ENCODE measurements at regions not wholly inside any gene's neighbourhood (a gene's known extent, or its start where the extent isn't known, plus 50 kb on each side); places are given as distances from the start of the nearest gene placed in this dataset.
A peak's percentile ranks its signal among the peaks of the same experiment; 100 is the strongest.

GRCh38 chr4:152077582-152077981, 316.8 kb upstream of the GATB start:
- no peak for TF ChIP-seq Cebpa-rat (IDR thresholded peaks at IDR 0.05)
- Histone ChIP-seq H3K27ac (peak overlapping the region in 5 of 11 experiments; percentile 7 to 85 (median 30); a peak in 6 of 22 replicates), H3K9ac (no peak overlapping the region; a peak in 1 of 22 replicates)

DNA sequence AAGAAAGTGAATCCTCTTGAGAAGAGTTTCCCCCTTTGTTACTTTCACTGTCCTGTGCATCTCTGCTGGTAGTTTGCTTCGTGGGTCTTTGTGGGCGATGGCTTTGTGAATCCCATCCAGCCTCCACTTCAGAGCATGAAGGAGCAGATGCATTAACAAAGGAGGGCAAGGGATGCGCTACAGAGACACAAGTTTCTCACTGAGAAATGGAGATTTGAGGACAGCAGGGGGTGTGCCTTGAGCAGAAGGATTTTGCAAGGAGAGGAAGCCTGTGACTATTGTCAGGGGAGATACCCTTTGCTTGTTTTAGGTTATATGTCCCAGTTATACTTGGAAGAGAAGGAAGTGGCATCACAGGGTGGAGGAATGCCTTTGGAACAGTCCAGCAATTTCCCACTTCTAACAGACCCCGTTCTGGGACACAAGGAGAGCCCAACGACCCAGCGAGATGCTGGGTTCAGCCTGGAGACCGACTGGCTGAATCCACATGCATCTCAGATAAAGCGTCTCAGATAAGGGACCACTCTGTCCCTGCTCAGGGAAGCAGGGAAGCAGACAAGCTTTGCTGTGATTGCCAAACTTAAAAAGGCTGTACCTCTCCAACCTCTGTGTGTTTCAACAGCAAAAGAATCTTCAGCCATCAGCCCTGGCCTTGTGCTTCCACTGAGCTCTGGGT, 314.6 kb upstream of the GATB start:
- TF ChIP-seq Cebpa-rat (IDR thresholded peaks at IDR 0.05) = no peak
- Histone ChIP-seq H3K27ac (peak overlapping the region in 6 of 11 experiments; percentile 6 to 85 (median 44); a peak in 9 of 22 replicates), H3K4me1 (peaks cover 56 to 97% (median 90%) of the 10 kb centered on the region in 10 experiments), H3K27me3 (no peaks in the 10 kb centered on the region), H4K20me1 (no peaks in the 10 kb centered on the region), H3K9me3 (replicated peaks in 1 of 11) (peaks cover 9 to 22% (median 15%) of the 10 kb centered on the region in 11 experiments; a peak in 21 of 22 replicates), H3K36me3 (peaks cover 0 to 9% (median 0%) of the 10 kb centered on the region in 11 experiments; a peak in 3 of 22 replicates), H3K4me2 (peak overlapping the region; percentile 17 to 91 (median 76); a peak in 21 of 22 replicates), H3K9ac (peak overlapping the region in 4 of 11 experiments; percentile 6 to 73 (median 26); a peak in 4 of 22 replicates), H3K4me3 (0 out of 20 replicates have a peak overlapping the region, but pooled peaks of 1 of the 10 experiments have one; percentile 7)

More at GRCh38 chr4:152077582-152077981, 316.8 kb upstream of the GATB start:
- no peaks in the 10 kb centered on the region for H3K27me3 ChIP-seq
- H3K4me3 ChIP-seq = peak overlapping the region in 1 of 10 experiments; percentile 23; a peak in 1 of 20 replicates
- H3K4me2 ChIP-seq = peak overlapping the region in 6 of 11 experiments; percentile 4 to 91 (median 80); a peak in 7 of 22 replicates
- peaks cover 63 to 95% (median 80%) of the 10 kb centered on the region in 10 experiments for H3K4me1 ChIP-seq
- H3K36me3 ChIP-seq = peaks cover 0 to 25% (median 7%) of the 10 kb centered on the region in 11 experiments; a peak in 13 of 22 replicates
- H3K9me3 ChIP-seq (replicated peaks in 1 of 11) = peaks cover 25 to 36% (median 33%) of the 10 kb centered on the region in 11 experiments
- no peaks in the 10 kb centered on the region for H4K20me1 ChIP-seq

- Histone ChIP-seq H3K4me3 (no peak overlapping the region; a peak in 1 of 20 replicates), H3K36me3 (peaks cover 0 to 9% (median 0%) of the 10 kb centered on the region in 11 experiments; a peak in 3 of 22 replicates), H3K4me1 (peaks cover 48 to 97% (median 90%) of the 10 kb centered on the region in 10 experiments), H3K4me2 (peak overlapping the region; percentile 63 to 91 (median 80); a peak in 19 of 22 replicates), H4K20me1 (no peaks in the 10 kb centered on the region), H3K27ac (peak overlapping the region in 6 of 11 experiments; percentile 24 to 85 (median 58); a peak in 12 of 22 replicates), H3K27me3 (no peaks in the 10 kb centered on the region), H3K9me3 (replicated peaks in 1 of 11) (peaks cover 9 to 24% (median 15%) of the 10 kb centered on the region in 11 experiments; a peak in 21 of 22 replicates), H3K9ac (peak overlapping the region in 4 of 11 experiments; percentile 21 to 74 (median 52); a peak in 5 of 22 replicates)
- no peak for TF ChIP-seq Cebpa-rat (IDR thresholded peaks at IDR 0.05)
These were observed 313.8 kb upstream of the GATB start for GRCh38 chr4:152074573-152074972.

GRCh38 chr4:152074088-152074437, 313.3 kb upstream of the GATB start:
- Histone ChIP-seq H4K20me1 (no peaks in the 10 kb centered on the region), H3K4me3 (peak overlapping the region in 1 of 10 experiments; percentile 59; a peak in 2 of 20 replicates), H3K4me1 (peaks cover 50 to 97% (median 90%) of the 10 kb centered on the region in 10 experiments), H3K9ac (peak overlapping the region in 4 of 11 experiments; percentile 19 to 74 (median 47); a peak in 6 of 22 replicates), H3K36me3 (peaks cover 0 to 9% (median 0%) of the 10 kb centered on the region in 11 experiments; a peak in 3 of 22 replicates), H3K27me3 (no peaks in the 10 kb centered on the region), H3K4me2 (peak overlapping the region; percentile 63 to 91 (median 80); a peak in 21 of 22 replicates), H3K27ac (peak overlapping the region in 7 of 11 experiments; percentile 22 to 85 (median 61); a peak in 13 of 22 replicates), H3K9me3 (replicated peaks in 1 of 11) (peaks cover 9 to 24% (median 15%) of the 10 kb centered on the region in 11 experiments; a peak in 21 of 22 replicates)
- no peak for TF ChIP-seq Cebpa-rat (IDR thresholded peaks at IDR 0.05)

GRCh38 chr4:152073351-152074087, 312.7 kb upstream of the GATB start:
- peaks cover 54 to 97% (median 90%) of the 10 kb centered on the region in 10 experiments for H3K4me1 ChIP-seq
- H3K36me3 ChIP-seq = peaks cover 0 to 9% (median 0%) of the 10 kb centered on the region in 11 experiments; a peak in 3 of 22 replicates
- H3K9ac ChIP-seq = peak overlapping the region in 8 of 11 experiments; percentile 35 to 79 (median 62); a peak in 15 of 22 replicates
- H3K27me3 ChIP-seq = no peaks in the 10 kb centered on the region
- H3K9me3 ChIP-seq (replicated peaks in 1 of 11) = peaks cover 9 to 25% (median 15%) of the 10 kb centered on the region in 11 experiments; a peak in 21 of 22 replicates
- peak overlapping the region in 7 of 10 experiments; percentile 14 to 59 (median 40); a peak in 9 of 20 replicates for H3K4me3 ChIP-seq
- peak in 6 of 11 experiments; percentile 44 to 81 (median 63); a peak in 11 of 22 replicates for TF ChIP-seq Cebpa-rat (IDR thresholded peaks at IDR 0.05)
- H4K20me1 ChIP-seq = no peaks in the 10 kb centered on the region
- peak overlapping the region; percentile 63 to 91 (median 80) for H3K4me2 ChIP-seq
- peak overlapping the region in 9 of 11 experiments; percentile 22 to 85 (median 64); a peak in 17 of 22 replicates for H3K27ac ChIP-seq

GRCh38 chr4:152072906-152073305, 312.1 kb upstream of the GATB start:
- Histone ChIP-seq H3K4me2 (peak overlapping the region; percentile 63 to 91 (median 80)), H3K4me3 (peak overlapping the region in 7 of 10 experiments; percentile 14 to 59 (median 40); a peak in 11 of 20 replicates), H3K4me1 (peaks cover 54 to 98% (median 90%) of the 10 kb centered on the region in 10 experiments), H3K9ac (peak overlapping the region in 8 of 11 experiments; percentile 35 to 79 (median 62); a peak in 16 of 22 replicates), H4K20me1 (no peaks in the 10 kb centered on the region), H3K9me3 (replicated peaks in 1 of 11) (peaks cover 9 to 30% (median 15%) of the 10 kb centered on the region in 11 experiments; a peak in 21 of 22 replicates), H3K36me3 (peaks cover 0 to 9% (median 0%) of the 10 kb centered on the region in 11 experiments; a peak in 3 of 22 replicates), H3K27me3 (no peaks in the 10 kb centered on the region), H3K27ac (peak overlapping the region in 9 of 11 experiments; percentile 22 to 85 (median 64); a peak in 17 of 22 replicates)
- no peak for TF ChIP-seq Cebpa-rat (IDR thresholded peaks at IDR 0.05)

DNA sequence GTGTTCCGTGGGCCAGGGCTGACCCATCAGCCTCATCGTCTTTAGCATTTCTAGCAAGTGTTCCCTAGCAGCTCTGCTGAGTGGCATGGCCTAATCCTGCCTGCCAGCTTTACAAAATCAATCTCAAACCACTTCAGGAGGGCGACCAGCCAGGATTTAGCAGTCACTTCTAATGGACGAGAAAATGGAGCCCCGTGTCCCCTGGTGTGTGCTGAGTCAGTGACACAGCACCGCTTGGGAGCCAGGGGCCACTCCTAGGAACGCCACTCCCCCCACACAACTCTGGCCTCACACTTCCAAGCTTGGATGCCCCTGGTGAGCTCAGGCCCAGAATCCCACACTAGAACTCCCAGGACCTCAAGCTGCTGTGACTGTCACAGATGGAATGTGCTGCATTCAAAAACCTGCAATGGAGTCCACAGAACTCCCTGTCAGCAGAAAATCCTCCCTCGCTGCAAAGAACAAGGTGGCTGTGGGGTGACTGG, 311.2 kb upstream of the GATB start:
- peak overlapping the region in 9 of 11 experiments; percentile 17 to 85 (median 64); a peak in 17 of 22 replicates for H3K27ac ChIP-seq
- no peaks in the 10 kb centered on the region for H4K20me1 ChIP-seq
- no peaks in the 10 kb centered on the region for H3K27me3 ChIP-seq
- peak overlapping the region in 7 of 10 experiments; percentile 14 to 59 (median 40); a peak in 11 of 20 replicates for H3K4me3 ChIP-seq
- H3K4me1 ChIP-seq = peaks cover 54 to 95% (median 84%) of the 10 kb centered on the region in 10 experiments
- peak overlapping the region; percentile 63 to 91 (median 80) for H3K4me2 ChIP-seq
- peak overlapping the region in 8 of 11 experiments; percentile 18 to 79 (median 62); a peak in 14 of 22 replicates for H3K9ac ChIP-seq
- TF ChIP-seq Cebpa-rat (IDR thresholded peaks at IDR 0.05) = no peak
- peaks cover 1 to 22% (median 10%) of the 10 kb centered on the region in 11 experiments; a peak in 19 of 22 replicates for H3K9me3 ChIP-seq (replicated peaks in 1 of 11)
- peaks cover 0 to 3% (median 0%) of the 10 kb centered on the region in 11 experiments; a peak in 2 of 22 replicates for H3K36me3 ChIP-seq
